Esophagus muscularis mucosa (tissue), 4 donors: ENCODE measurements at regions not wholly inside any gene's neighbourhood (a gene's known extent, or its start where the extent isn't known, plus 50 kb on each side); places are given as distances from the start of the nearest gene placed in this dataset.

Experiments
- DNase-seq: peaks from one replicate; pipeline ENCODE4 v3.0.0-alpha.2; 2017; ENCODE audit errors: extremely low spot score
- H3K27ac ChIP-seq, 4 donors: fragments of 200-600 bp; sonication (generic); replicated peaks in 1 of 4; 1 replicate in 3 of 4; 2 replicates in 1 of 4; pipeline ENCODE4 v1.5.1; 2016 to 2019; ENCODE audit warnings: mild to moderate bottlenecking in 1 of 4
- H3K27me3 ChIP-seq, 4 donors: fragments of 200-600 bp; sonication (generic); one replicate each; pipeline versions ENCODE4 v1.5.1 to v1.6.0; 2016 to 2019
- H3K36me3 ChIP-seq, 4 donors: fragments of 200-600 bp; sonication (generic); one replicate each; pipeline ENCODE4 v1.5.1; 2016 to 2019
- H3K4me1 ChIP-seq, 4 donors: fragments of 200-600 bp; sonication (generic); one replicate each; pipeline ENCODE4 v1.5.1; 2016 to 2019
- H3K4me3 ChIP-seq, 4 donors: fragments of 200-600 bp; sonication (generic); 1 replicate in 2 of 4; 2 replicates in 2 of 4; pipeline ENCODE4 v1.5.1; 2016 to 2019; ENCODE audit warnings: mild to moderate bottlenecking in 4 of 4, moderate library complexity in 1 of 4
- H3K9me3 ChIP-seq, 4 donors: fragments of 200-600 bp; sonication (generic); 1 replicate in 3 of 4; 2 replicates in 1 of 4; pipeline ENCODE4 v1.5.1; 2016 to 2019
- CTCF ChIP-seq, 3 experiments: fragments of 200-600 bp in 2 of 3; fragments of 450-650 bp in 1 of 3; sonication (generic) in 2 of 3; IDR thresholded peaks; one replicate each; pipeline ENCODE4 v1.5.1; 2017 to 2019; ENCODE audit warnings: antibody characterized with exemption in 3 of 3, mild to moderate bottlenecking in 2 of 3, moderate library complexity in 1 of 3
- EP300 ChIP-seq: sonication (generic); formaldehyde crosslinking; IDR thresholded peaks from one replicate; pipeline ENCODE4 v1.6.1; 2017; ENCODE audit warnings: antibody characterized with exemption
- POLR2A ChIP-seq: fragments of 450-650 bp; IDR thresholded peaks from one replicate; pipeline ENCODE4 v1.6.1; 2017; ENCODE audit warnings: antibody characterized with exemption, moderate library complexity, mild to moderate bottlenecking, low read depth
- POLR2AphosphoS5 ChIP-seq, 2 donors: sonication (generic); formaldehyde crosslinking; IDR thresholded peaks; one replicate each; pipeline ENCODE4 v1.6.1; 2017; ENCODE audit warnings: antibody characterized with exemption in 2 of 2
- WGBS: methylation state at CpG from one replicate; pipeline ENCODE4 v1.1.5; 2018; 5-methylcytosine and 5-hydroxymethylcytosine counted together
- intact Hi-C: fragments of 100-400 bp; cut with DNase I; formaldehyde crosslinking; loops from one replicate; pipeline ENCODE4 v1.15.1; 2023

- no peak for DNase-seq
- no peak overlapping the region for H3K27ac ChIP-seq
- H3K36me3 ChIP-seq: no peaks in the 10 kb centered on the region
- H3K4me1 ChIP-seq: no peaks in the 10 kb centered on the region
- H3K4me3 ChIP-seq: no peak overlapping the region
- H3K9me3 ChIP-seq: no peaks in the 10 kb centered on the region
- intact Hi-C loops: no loop called here
- no peaks in the 10 kb centered on the region for H3K27me3 ChIP-seq
- TF ChIP-seq EP300 (no peak), POLR2A (no peak), POLR2AphosphoS5 (IDR thresholded peaks at IDR 0.05) (no peak), CTCF (IDR thresholded peaks at IDR 0.05) (no peak)
These were observed 395.2 kb downstream of the RAB38 start for GRCh38 chr11:87780068-87780413.

DNA sequence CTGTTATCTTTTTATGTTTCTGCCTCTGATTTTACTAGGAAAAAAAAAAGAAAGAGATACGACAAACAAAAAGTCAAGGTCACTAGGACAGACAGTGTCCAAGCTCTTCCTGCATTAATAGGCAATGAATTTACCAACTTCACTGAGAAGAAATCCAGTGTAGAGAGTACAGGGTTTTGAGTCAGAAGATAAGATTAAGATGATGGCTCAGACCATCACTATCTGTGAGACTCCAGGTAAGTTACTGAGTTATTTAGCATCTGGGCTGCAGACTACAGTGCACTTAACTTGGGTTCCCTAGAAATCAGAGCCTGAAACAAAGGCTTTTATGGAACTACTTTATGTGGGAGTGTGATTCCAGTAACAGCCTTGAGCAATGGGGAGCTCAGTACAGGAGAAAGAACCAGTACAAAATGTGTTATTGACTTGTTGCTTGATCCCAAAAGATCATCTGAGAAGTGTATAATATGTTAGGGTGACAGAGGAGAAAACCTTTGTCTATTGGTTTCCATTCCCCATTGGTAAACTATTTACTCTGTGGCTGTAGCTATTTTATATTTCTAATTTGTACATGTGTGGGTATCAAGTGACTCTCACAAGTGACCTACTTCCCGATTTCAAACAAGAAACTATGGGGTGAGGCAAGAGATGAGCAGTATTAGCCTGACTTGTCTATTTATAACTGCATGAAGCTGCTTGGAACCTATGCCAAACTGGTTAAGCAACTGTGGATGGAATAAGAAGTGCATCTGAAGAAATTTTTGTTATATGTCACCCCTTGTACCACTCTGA, 395.8 kb downstream of the RAB38 start:
- no peak for DNase-seq
- Histone ChIP-seq H3K27me3 (no peaks in the 10 kb centered on the region), H3K4me1 (no peaks in the 10 kb centered on the region), H3K36me3 (no peaks in the 10 kb centered on the region), H3K9me3 (no peaks in the 10 kb centered on the region), H3K27ac (no peak overlapping the region), H3K4me3 (no peak overlapping the region)
- intact Hi-C loops: no loop called here
- no peak for TF ChIP-seq POLR2A
- TF ChIP-seq CTCF (IDR thresholded peaks at IDR 0.05): no peak
- TF ChIP-seq POLR2AphosphoS5 (IDR thresholded peaks at IDR 0.05): no peak
- TF ChIP-seq EP300: no peak
- WGBS: 27% methylated on average over 2 of the region's 2 CpGs

DNA sequence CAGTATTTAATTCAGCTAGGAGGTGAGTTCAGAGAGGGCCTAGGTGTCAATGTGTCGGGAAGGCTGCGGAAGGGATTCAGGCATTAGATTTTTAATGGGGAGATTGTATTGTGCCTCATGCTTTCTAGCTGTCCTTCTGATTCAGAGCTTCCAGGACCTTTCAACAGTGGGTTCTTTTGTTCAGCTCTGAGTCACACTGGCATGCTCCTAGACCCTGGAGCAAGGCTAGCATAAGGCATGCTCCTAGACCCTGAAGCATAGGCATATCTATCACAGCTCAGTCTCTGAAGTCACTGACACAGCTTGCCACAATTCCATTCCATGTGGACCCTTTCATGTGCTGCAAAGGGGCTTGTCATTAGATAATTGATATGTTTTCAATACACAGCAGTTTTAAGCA, 396.9 kb downstream of the RAB38 start:
- H3K9me3 ChIP-seq: no peaks in the 10 kb centered on the region
- 89% methylated on average over 2 of the region's 2 CpGs for WGBS
- no peaks in the 10 kb centered on the region for H3K27me3 ChIP-seq
- TF ChIP-seq EP300 (no peak), POLR2AphosphoS5 (IDR thresholded peaks at IDR 0.05) (no peak), CTCF (IDR thresholded peaks at IDR 0.05) (no peak)
- no peaks in the 10 kb centered on the region for H3K4me1 ChIP-seq
- no peaks in the 10 kb centered on the region for H3K36me3 ChIP-seq
- intact Hi-C loops: no loop called here
- H3K4me3 ChIP-seq: no peak overlapping the region
- no peak for DNase-seq
- no peak overlapping the region for H3K27ac ChIP-seq

DNA sequence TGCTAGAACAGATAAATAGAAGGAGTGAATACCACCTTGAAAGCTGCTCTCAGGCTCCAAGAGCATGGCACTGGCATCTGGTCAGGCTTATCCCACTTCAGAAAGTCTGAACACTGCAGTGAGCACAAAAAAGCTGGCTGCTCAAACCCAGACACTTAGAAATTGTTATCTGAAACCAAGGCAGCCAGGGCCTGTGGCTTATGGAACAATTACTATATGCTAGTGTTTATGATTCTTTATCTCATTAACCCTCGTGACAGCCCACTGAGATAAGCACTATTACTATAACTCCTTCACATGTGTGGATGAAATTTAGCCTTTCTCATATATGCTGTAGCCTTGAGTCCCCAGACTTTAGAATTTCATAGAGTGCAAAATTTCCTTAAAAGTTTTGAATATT, 400.2 kb downstream of the RAB38 start:
- intact Hi-C loops: no loop called here
- Histone ChIP-seq H3K4me1 (no peaks in the 10 kb centered on the region), H3K27ac (no peak overlapping the region), H3K4me3 (no peak overlapping the region), H3K9me3 (no peaks in the 10 kb centered on the region), H3K36me3 (no peaks in the 10 kb centered on the region), H3K27me3 (no peaks in the 10 kb centered on the region)
- 95% methylated on average over 1 of the region's 1 CpG for WGBS
- no peak for DNase-seq
- TF ChIP-seq CTCF (IDR thresholded peaks at IDR 0.05) (no peak), POLR2A (no peak), EP300 (no peak), POLR2AphosphoS5 (IDR thresholded peaks at IDR 0.05) (no peak)

GRCh38 chr11:87769661-87770060, 405.6 kb downstream of the RAB38 start:
- no peaks in the 10 kb centered on the region for H3K27me3 ChIP-seq
- no peak overlapping the region for H3K4me3 ChIP-seq
- intact Hi-C loops: no loop called here
- no peak for DNase-seq
- no peak overlapping the region for H3K27ac ChIP-seq
- H3K9me3 ChIP-seq: no peaks in the 10 kb centered on the region
- H3K36me3 ChIP-seq: no peaks in the 10 kb centered on the region
- no peaks in the 10 kb centered on the region for H3K4me1 ChIP-seq
- 57% methylated on average over 3 of the region's 3 CpGs for WGBS
- TF ChIP-seq EP300 (no peak), POLR2AphosphoS5 (IDR thresholded peaks at IDR 0.05) (no peak)
